ENCODE measurements at regions not wholly inside any gene's neighbourhood (a gene's known extent, or its start where the extent isn't known, plus 50 kb on each side); places are given as distances from the start of the nearest gene placed in this dataset.

- Histone ChIP-seq H3K4me1 (no peaks in the 10 kb centered on the region), H3K27ac (no peak overlapping the region), H3K36me3 (no peaks in the 10 kb centered on the region), H3K9me3 (no peaks in the 10 kb centered on the region), H3K27me3 (replicated peaks in 1 of 7) (no peaks in the 10 kb centered on the region), H3K4me3 (no peak overlapping the region)
- WGBS, 5 donors = 83 to 95% (median 86%) methylated on average over 2 of the region's 2 CpGs
- intact Hi-C loops (cut with DNase I; ENCODE audit: low total_unique reads) = no loop called here
- DNase-seq = no peak
- no peak for TF ChIP-seq CTCF (IDR thresholded peaks at IDR 0.05 in 8 of 11, conservative IDR thresholded peaks at IDR 0.05 in 3 of 11)
Observed at GRCh38 chr1:189431447-189431846, 1046.2 kb downstream of the BRINP3 start.

DNA sequence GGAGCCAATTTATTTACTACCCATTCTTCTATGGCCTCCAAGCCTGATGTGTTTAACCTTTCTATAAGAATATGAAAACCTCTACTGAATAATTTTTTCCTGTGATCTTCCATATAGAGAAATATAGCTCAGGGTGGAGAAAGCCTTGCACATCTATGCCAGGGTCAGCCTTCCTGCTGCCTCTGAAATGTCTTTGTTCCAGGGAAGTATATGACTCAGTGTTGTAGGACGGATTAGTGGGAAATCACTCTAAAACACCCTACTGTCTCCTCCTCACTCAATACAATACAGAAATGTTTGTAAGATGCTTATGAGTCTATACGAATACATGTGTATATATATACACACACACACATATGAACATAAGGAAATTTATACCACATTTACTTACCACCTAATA, 1044.9 kb downstream of the BRINP3 start:
- no peak for DNase-seq
- intact Hi-C loops (cut with DNase I; ENCODE audit: low total_unique reads) = no loop called here
- H3K27me3 ChIP-seq (replicated peaks in 1 of 7) = no peaks in the 10 kb centered on the region
- no peak overlapping the region for H3K4me3 ChIP-seq
- H3K36me3 ChIP-seq = no peaks in the 10 kb centered on the region
- H3K27ac ChIP-seq = no peak overlapping the region
- no peaks in the 10 kb centered on the region for H3K9me3 ChIP-seq
- TF ChIP-seq POLR2AphosphoS5 (IDR thresholded peaks at IDR 0.05) (no peak), CTCF (IDR thresholded peaks at IDR 0.05 in 8 of 11, conservative IDR thresholded peaks at IDR 0.05 in 3 of 11) (no peak), POLR2A (IDR thresholded peaks at IDR 0.05) (no peak)
- WGBS, 5 donors = 74 to 85% (median 77%) methylated on average over 2 of the region's 2 CpGs
- no peaks in the 10 kb centered on the region for H3K4me1 ChIP-seq

GRCh38 chr1:189434461-189434860, 1043.2 kb downstream of the BRINP3 start:
- Histone ChIP-seq H3K9me3 (no peaks in the 10 kb centered on the region), H3K27me3 (replicated peaks in 1 of 7) (no peaks in the 10 kb centered on the region), H3K4me3 (no peak overlapping the region), H3K36me3 (no peaks in the 10 kb centered on the region), H3K4me1 (no peaks in the 10 kb centered on the region), H3K27ac (no peak overlapping the region)
- no peak for DNase-seq
- 82 to 92% (median 91%) methylated on average over 1 of the region's 1 CpG for WGBS, 5 donors
- no peak for TF ChIP-seq POLR2AphosphoS5 (IDR thresholded peaks at IDR 0.05)
- no peak for TF ChIP-seq POLR2A (IDR thresholded peaks at IDR 0.05)
- TF ChIP-seq CTCF (IDR thresholded peaks at IDR 0.05 in 8 of 11, conservative IDR thresholded peaks at IDR 0.05 in 3 of 11) = no peak
- intact Hi-C loops (cut with DNase I; ENCODE audit: low total_unique reads) = no loop called here

- DNase-seq = no peak
- intact Hi-C loops (cut with DNase I; ENCODE audit: low total_unique reads) = no loop called here
- TF ChIP-seq POLR2A (IDR thresholded peaks at IDR 0.05) = no peak
- TF ChIP-seq POLR2AphosphoS5 (IDR thresholded peaks at IDR 0.05) = no peak
- TF ChIP-seq CTCF (IDR thresholded peaks at IDR 0.05 in 8 of 11, conservative IDR thresholded peaks at IDR 0.05 in 3 of 11) = no peak
Observed at GRCh38 chr1:189435398-189435797, 1042.3 kb downstream of the BRINP3 start.

More at GRCh38 chr1:189435398-189435797, 1042.3 kb downstream of the BRINP3 start:
- Histone ChIP-seq H3K9me3 (no peaks in the 10 kb centered on the region), H3K4me1 (no peaks in the 10 kb centered on the region), H3K4me3 (no peak overlapping the region), H3K27ac (no peak overlapping the region), H3K36me3 (no peaks in the 10 kb centered on the region), H3K27me3 (replicated peaks in 1 of 7) (no peaks in the 10 kb centered on the region)
